ENCODE measurements at regions not wholly inside any gene's neighbourhood (a gene's known extent, or its start where the extent isn't known, plus 50 kb on each side); places are given as distances from the start of the nearest gene placed in this dataset.

- no peak for TF ChIP-seq GATA2 (IDR thresholded peaks at IDR 0.05; ENCODE audit: low read depth, low read length)
- TF ChIP-seq GATA3 (IDR thresholded peaks at IDR 0.05; ENCODE audit: low read depth, low read length): no peak
Observed at GRCh38 chr22:23516304-23516703, 63.8 kb downstream of the IGLL1 start.
